HG03175 (cell line): ENCODE measurements at regions not wholly inside any gene's neighbourhood (a gene's known extent, or its start where the extent isn't known, plus 50 kb on each side); places are given as distances from the start of the nearest gene placed in this dataset.
"Not testable (repeated sequence)": the region's sequence is repeated elsewhere in the genome, so short reads cannot be mapped to it uniquely, and the experiment has no call there.

Experiments used
- ATAC-seq: cut with Tn5 transposase; IDR thresholded peaks from one replicate; pipeline ENCODE4 v1.9.1; 2021; ENCODE audit warnings: mild to moderate bottlenecking, moderate library complexity; ENCODE audit not compliant: unreplicated experiment

- ATAC-seq = no peak
Measured at GRCh38 chr2:14751581-14751980, 119.1 kb downstream of the LRATD1 start.

- no peak for ATAC-seq
Measured at GRCh38 chr2:14752295-14752694, 119.8 kb downstream of the LRATD1 start.

GRCh38 chr2:14756122-14756541, 123.6 kb downstream of the LRATD1 start:
- ATAC-seq = no peak

GRCh38 chr2:14756981-14757657, 124.6 kb downstream of the LRATD1 start:
- no peak for ATAC-seq

GRCh38 chr2:14759082-14759481, 126.6 kb downstream of the LRATD1 start:
- no peak for ATAC-seq

GRCh38 chr2:14760169-14760568, 127.7 kb downstream of the LRATD1 start:
- ATAC-seq = no peak

- ATAC-seq = no peak
Measured at GRCh38 chr2:14761118-14761517, 128.6 kb downstream of the LRATD1 start.

- no peak for ATAC-seq
Measured at GRCh38 chr2:14773696-14774095, 141.2 kb downstream of the LRATD1 start.

GRCh38 chr2:14774436-14774968, 142.0 kb downstream of the LRATD1 start:
- no peak for ATAC-seq

GRCh38 chr2:14776216-14776615, 143.7 kb downstream of the LRATD1 start:
- no peak for ATAC-seq

GRCh38 chr2:14778015-14778414, 145.5 kb downstream of the LRATD1 start:
- no peak for ATAC-seq

GRCh38 chr2:14779252-14779651, 146.7 kb downstream of the LRATD1 start:
- ATAC-seq = no peak

- no peak for ATAC-seq
Measured at GRCh38 chr2:14781142-14781541, 148.6 kb downstream of the LRATD1 start.

- ATAC-seq = not testable (repeated sequence)
Measured at GRCh38 chr2:14788814-14789213, 156.3 kb downstream of the LRATD1 start.

- ATAC-seq = no peak
Measured at GRCh38 chr2:14790041-14790640, 157.6 kb downstream of the LRATD1 start.

GRCh38 chr2:14803994-14804393, 171.5 kb downstream of the LRATD1 start:
- ATAC-seq = no peak

- ATAC-seq = no peak
Measured at GRCh38 chr2:14804902-14805301, 172.4 kb downstream of the LRATD1 start.

- no peak for ATAC-seq
Measured at GRCh38 chr2:14806613-14807012, 174.1 kb downstream of the LRATD1 start.

- ATAC-seq = no peak
Measured at GRCh38 chr2:14815201-14815600, 182.7 kb downstream of the LRATD1 start.

GRCh38 chr2:14816069-14817060, 183.8 kb downstream of the LRATD1 start:
- ATAC-seq = no peak

GRCh38 chr2:14817848-14818247, 185.3 kb downstream of the LRATD1 start:
- ATAC-seq = no peak
